Hematopoietic multipotent progenitor cell (in vitro differentiated cells): ENCODE measurements at regions not wholly inside any gene's neighbourhood (a gene's known extent, or its start where the extent isn't known, plus 50 kb on each side); places are given as distances from the start of the nearest gene placed in this dataset.
A peak's percentile ranks its signal among the peaks of the same experiment; 100 is the strongest.
"Not testable (repeated sequence)": the region's sequence is repeated elsewhere in the genome, so short reads cannot be mapped to it uniquely, and the experiment has no call there.

ENCODE experiments used
- DNase-seq, 3 donors: peaks; one replicate each; pipeline ENCODE4 v3.0.0-alpha.2; 2011 to 2015; ENCODE audit warnings: low read depth in 2 of 3, low spot score in 2 of 3

DNA sequence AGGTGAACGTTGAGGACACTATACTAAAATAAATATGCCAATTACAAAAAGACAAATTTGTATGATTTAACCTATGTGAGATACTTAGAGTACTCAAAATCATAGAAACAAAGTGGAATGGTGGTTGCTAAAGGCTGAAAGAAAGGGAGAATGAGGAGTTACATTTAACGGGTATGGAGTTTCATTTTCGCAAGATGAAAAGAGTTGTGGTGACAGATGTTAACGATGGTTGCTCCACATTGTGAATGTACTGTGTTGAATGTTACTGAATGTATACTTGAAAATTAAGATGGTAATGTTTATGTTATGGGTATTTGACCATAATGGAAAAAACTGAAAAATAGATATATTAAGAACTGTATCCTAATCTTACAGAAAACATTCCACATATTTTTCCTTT, 51.3 kb upstream of the MOCS2 start:
- no peak for DNase-seq

DNA sequence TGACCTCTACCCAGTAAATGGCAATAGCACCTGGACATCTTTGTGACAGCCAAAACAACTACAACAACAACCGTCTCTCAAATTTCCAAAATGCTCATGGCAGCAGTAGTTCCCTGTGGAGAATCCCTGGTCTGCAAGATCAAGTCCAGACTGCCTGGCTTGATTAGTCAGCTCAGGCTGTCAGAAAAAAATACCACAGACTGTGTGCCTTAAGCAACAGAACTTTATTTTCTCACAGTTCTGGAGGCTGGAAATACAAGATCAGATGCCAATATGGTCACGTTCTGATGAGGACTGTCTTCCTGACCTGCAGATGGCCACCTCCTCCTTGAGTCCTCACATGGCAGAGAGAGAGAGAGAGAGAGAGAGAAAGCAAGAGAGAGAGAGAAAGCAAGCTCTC, 52.3 kb upstream of the MOCS2 start:
- no peak for DNase-seq

- DNase-seq, result no peak
These were observed 55.1 kb upstream of the MOCS2 start for GRCh38 chr5:53164478-53165165.

- DNase-seq, result no peak
These were observed 56.0 kb upstream of the MOCS2 start for GRCh38 chr5:53165431-53166182.

DNA sequence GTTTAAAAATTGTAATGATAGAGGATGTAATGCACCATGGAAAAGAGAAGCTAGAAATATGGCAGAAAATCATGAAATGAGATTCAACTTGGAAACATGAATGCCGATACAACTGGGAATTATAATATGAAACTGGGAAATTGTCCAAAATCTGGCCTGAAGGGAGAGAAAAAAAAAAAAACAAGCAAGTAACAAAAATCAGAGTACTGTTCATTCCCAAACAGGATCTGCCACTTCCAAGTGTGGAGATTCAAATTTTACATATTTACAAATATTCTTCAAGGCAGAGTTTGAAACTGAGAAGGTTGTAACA, 56.6 kb upstream of the MOCS2 start:
- DNase-seq, result no peak

- no peak for DNase-seq
These were observed 58.3 kb upstream of the MOCS2 start for GRCh38 chr5:53167836-53168235.

DNA sequence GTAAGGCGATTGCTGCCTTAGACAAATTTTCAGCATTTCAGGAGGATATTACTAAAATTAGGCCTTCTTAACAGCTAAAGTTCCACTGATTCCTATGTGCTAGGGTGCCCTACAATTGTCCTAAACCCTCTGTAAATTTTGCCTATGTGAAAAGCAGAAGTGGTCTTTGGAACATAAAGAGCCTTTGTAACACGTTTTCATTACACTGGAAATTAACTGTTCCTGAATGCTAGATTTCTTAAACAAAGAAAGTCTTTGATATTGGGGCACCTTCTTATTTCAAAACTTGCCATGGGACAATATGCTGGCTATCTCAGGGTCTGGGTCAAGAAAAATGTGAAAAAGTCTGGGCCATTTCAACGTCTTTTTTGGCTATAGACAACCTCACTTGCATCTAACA, 60.4 kb upstream of the MOCS2 start:
- no peak for DNase-seq

- peak in 2 of 3 donors; percentile 19 to 56 for DNase-seq
These were observed 61.3 kb upstream of the MOCS2 start for GRCh38 chr5:53170746-53171349.

- DNase-seq, result not testable (repeated sequence)
These were observed 62.5 kb upstream of the MOCS2 start for GRCh38 chr5:53172073-53172472.

DNA sequence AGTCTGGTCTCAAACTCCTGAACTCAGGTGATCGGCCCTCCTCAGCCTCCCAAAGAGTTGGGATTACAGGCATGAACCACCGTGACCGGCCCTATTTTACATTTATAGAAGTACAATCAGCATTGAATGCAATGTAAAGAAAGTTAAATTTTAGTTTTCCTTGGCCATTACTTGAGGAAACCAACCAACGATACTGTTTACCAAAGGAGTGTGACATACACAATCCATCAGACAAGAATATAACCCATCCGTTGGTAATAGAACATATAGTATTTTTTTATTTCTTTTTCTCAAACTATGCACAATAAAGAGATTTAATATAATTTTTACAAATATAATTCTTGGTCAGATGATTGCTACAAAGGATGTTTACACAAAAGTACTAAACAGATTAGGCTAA, 63.1 kb upstream of the MOCS2 start:
- DNase-seq, result no peak

GRCh38 chr5:53173083-53173482, 63.5 kb upstream of the MOCS2 start:
- DNase-seq, result no peak

DNA sequence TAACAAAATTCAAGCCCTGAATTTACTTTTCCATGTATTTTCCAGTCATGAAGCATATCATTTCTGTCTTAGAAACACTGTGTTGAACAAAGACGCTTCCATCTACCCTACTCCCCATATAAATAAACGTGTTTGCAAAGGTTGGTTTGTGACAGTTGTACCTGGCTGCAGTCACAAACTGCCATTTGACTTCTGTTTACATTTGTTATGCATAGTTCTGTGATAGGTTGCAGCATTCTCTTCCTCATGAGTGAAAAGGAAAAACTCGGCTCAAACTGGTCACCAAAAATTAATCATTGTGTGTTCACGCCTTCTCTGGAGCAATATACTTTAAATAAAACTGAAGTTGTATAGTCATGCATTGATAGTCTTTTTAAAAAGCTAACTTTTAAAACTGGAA, 69.3 kb upstream of the MOCS2 start:
- no peak for DNase-seq

DNA sequence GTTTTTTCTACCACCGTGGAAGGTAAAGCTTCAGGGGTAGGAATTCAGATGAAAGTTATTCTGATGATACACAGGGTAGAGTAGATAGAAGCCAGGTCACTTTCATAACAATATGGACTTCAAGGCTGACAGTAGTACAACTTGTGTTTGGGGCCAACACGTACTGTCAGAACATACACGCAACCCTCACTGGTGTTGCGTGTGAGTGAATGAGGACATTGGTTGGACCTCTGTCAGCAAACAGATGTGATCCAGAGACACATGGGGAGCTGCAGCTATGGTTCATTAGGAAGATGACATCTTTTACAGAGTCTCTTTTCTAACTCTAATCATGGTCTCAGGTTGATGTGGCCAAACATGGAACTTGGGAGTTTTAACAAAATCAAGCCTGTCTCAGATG, 70.1 kb upstream of the MOCS2 start:
- DNase-seq, result no peak

- DNase-seq, result peak in 1 of 3 donors; percentile 54
These were observed 71.0 kb upstream of the MOCS2 start for GRCh38 chr5:53180538-53180937.

DNA sequence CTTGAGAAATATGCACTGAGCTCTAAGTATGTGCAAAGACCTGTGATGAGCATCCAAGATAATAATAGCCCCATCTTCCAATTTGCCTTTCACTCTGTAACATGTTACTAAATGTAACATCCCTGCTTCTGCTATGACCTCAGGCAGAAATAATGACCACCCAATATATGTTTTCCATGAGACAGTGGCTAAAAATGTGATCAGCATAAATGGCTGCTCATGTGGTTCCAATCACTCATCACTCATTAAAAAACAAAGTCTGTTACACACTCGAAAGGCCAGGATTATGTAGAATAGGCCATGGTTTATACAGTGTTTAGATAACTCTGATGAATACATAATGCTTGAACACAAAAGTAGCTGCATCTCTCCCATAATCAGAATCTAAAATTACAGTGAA, 71.4 kb upstream of the MOCS2 start:
- no peak for DNase-seq

GRCh38 chr5:53183880-53184279, 74.3 kb upstream of the MOCS2 start:
- peak in 1 of 3 donors; percentile 32 for DNase-seq

DNA sequence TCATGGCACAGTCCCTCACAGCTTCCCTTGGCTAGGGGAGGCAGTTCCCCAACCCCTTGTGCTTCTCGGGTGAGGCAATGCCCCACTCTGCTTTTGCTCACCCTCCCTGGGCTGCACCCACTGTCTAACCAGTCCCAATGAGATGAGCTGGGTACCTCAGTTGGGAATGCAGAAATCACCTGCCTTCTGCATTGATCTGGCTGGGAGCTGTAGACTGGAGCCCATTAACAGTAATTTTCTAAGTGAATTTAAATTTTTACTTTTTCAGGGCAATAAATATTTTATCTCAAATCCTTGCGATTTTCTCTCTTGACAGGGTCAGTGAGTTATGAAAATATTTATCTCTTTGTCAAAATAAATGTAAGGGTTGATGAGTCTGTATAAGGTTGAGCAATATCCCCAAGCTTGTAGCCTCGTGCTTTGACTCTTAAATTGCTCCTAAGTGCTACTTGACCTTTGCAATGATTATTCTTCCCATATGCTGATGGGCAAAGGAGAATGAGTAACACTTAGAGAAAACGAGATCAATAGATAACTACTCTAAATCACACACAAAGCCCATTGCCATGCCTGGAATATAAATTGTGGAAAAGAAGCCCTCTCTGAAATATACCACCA, 82.1 kb upstream of the MOCS2 start:
- no peak for DNase-seq

- no peak for DNase-seq
These were observed 84.5 kb upstream of the MOCS2 start for GRCh38 chr5:53194086-53194485.

- no peak for DNase-seq
These were observed 90.3 kb upstream of the MOCS2 start for GRCh38 chr5:53199882-53200281.

DNA sequence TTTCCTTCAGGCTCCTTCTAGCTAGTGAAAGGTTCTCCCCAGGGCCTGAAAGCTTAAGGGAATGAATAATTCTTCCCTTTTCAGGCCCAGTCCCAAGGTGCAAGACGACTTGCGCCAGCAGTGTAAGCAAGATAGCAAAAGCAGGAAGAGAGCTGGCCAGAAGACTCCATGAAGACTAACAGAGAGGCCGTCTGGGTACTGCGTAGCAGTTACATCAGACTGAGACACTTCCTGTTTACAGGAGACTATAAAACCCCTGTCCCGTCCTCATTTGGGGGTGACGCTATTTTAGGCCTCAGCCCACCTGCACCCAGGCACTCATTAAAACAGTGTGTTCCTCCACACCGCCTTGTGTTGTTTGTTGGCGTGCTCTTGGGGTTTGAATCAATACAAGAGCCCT, 90.7 kb upstream of the MOCS2 start:
- DNase-seq, result peak in 1 of 3 donors; percentile 8

DNA sequence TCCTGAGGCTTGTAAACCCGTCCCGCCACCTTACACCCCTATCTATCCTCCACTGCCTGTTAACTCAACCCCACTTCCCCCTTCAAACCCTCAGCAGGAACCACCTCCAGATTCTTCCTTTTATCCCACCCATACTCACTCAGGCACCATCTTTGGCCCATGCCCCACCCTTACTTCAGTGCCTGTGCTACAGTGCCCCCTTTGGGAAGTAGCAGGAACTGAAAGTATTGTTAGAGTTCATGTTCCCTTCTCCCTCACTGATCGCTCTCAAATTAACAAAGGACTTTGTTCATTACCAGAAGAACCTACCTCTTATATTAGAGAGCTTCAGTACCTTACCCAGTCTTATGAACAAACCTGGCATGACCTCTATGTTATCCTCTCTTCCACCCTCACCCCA, 92.2 kb upstream of the MOCS2 start:
- DNase-seq, result no peak

GRCh38 chr5:53206562-53206961, 97.0 kb upstream of the MOCS2 start:
- DNase-seq, result no peak
